ENCODE measurements at regions not wholly inside any gene's neighbourhood (a gene's known extent, or its start where the extent isn't known, plus 50 kb on each side); places are given as distances from the start of the nearest gene placed in this dataset.

GRCh38 chr3:76933245-76933644, 106.7 kb upstream of the ROBO2 start:
- H3K4ac ChIP-seq (replicated peaks; ENCODE audit: insufficient read length, low read depth, low read length) = no peak overlapping the region
- H2BK5ac ChIP-seq (ENCODE audit: low read depth, low read length) = no peak overlapping the region
- FAIRE-seq (no peak), DNase-seq (ENCODE audit: low read depth in 1 of 2, low spot score in 2 of 2) (no peak)
- H3K36me3 ChIP-seq (ENCODE audit: control insufficient read depth in 2 of 4, insufficient read depth in 4 of 4, low read length in 3 of 4) = no peaks in the 10 kb centered on the region
- WGBS, 2 experiments (ENCODE audit: extremely low coverage in 1 of 2, insufficient coverage in 1 of 2, insufficient read length in 1 of 2, insufficient replicate concordance in 2 of 2, low coverage in 1 of 2, low lambda C conversion rate in 2 of 2, missing lambda C conversion rate in 1 of 2) = 52% methylated on average over 1 of the region's 1 CpG; no CpG with 5 or more reads in 1 of the 2 experiments
- no peak overlapping the region for H2AFZ ChIP-seq (ENCODE audit: low read length)
- H3K79me2 ChIP-seq (ENCODE audit: control insufficient read depth in 1 of 2, insufficient read depth in 2 of 2, low read length in 2 of 2) = no peaks in the 10 kb centered on the region
- H2AK5ac ChIP-seq (ENCODE audit: low read depth, low read length) = no peak overlapping the region
- peaks cover 0 to 2% (median 0%) of the 10 kb centered on the region in 4 experiments; a peak in 1 of 7 replicates for H3K4me1 ChIP-seq (replicated peaks in 1 of 4; ENCODE audit: control insufficient read depth in 3 of 4, insufficient read depth in 4 of 4, low read length in 3 of 4)
- H3K14ac ChIP-seq (ENCODE audit: insufficient read length) = no peak overlapping the region
- H2BK120ac ChIP-seq (replicated peaks; ENCODE audit: low read depth, low read length) = no peak overlapping the region
- no peak overlapping the region for H3K4me3 ChIP-seq (ENCODE audit: extremely low read depth in 1 of 4, insufficient read depth in 2 of 4, low read depth in 3 of 4, low read length in 4 of 4)
- H3K27ac ChIP-seq (ENCODE audit: low read depth, low read length) = no peak overlapping the region
- no peak overlapping the region for H3K23ac ChIP-seq (ENCODE audit: insufficient read length)
- H3K79me1 ChIP-seq (ENCODE audit: low read depth, low read length) = no peaks in the 10 kb centered on the region
- no peak overlapping the region for H2BK15ac ChIP-seq (ENCODE audit: low read length)
- H4K5ac ChIP-seq (ENCODE audit: insufficient read length, low read depth, low read length) = no peak overlapping the region
- no peak overlapping the region for H2BK12ac ChIP-seq (ENCODE audit: low read depth, low read length)
- ChIA-PET CTCF (ENCODE audit: partially characterized antibody) (no interaction called here), POLR2A (ENCODE audit: partially characterized antibody) (no interaction called here)
- no peaks in the 10 kb centered on the region for H3K27me3 ChIP-seq (replicated peaks in 1 of 4; ENCODE audit: control insufficient read depth in 3 of 4, extremely low read depth in 1 of 4, insufficient read depth in 3 of 4, low read length in 3 of 4)
- no peak for TF ChIP-seq NRF1 (IDR thresholded peaks at IDR 0.05; ENCODE audit: low read depth, low read length)
- TF ChIP-seq CREB1 (IDR thresholded peaks at IDR 0.05) = no peak
- no peak for TF ChIP-seq EP300 (IDR thresholded peaks at IDR 0.05; ENCODE audit: borderline replicate concordance in 1 of 2, low read depth in 2 of 2, low read length in 2 of 2)
- no peak for TF ChIP-seq RBBP5 (IDR thresholded peaks at IDR 0.05; ENCODE audit: borderline replicate concordance, low read depth, low read length)
- no peak for TF ChIP-seq RAD21 (IDR thresholded peaks at IDR 0.05 in 1 of 2, conservative IDR thresholded peaks at IDR 0.05 in 1 of 2; ENCODE audit: low read depth in 2 of 2, low read length in 2 of 2)
- no peak for TF ChIP-seq CTCF (IDR thresholded peaks at IDR 0.05; ENCODE audit: control extremely low read depth in 1 of 3, insufficient read depth in 1 of 3, low read depth in 1 of 3, low read length in 3 of 3)
- TF ChIP-seq FOSL1 (IDR thresholded peaks at IDR 0.05; ENCODE audit: insufficient read depth, low read depth, low read length) = no peak
- no peak for TF ChIP-seq RFX5 (IDR thresholded peaks at IDR 0.05; ENCODE audit: borderline replicate concordance, low read depth, low read length)
- TF ChIP-seq GTF2F1 (IDR thresholded peaks at IDR 0.05; ENCODE audit: borderline replicate concordance, low read depth, low read length) = no peak
- TF ChIP-seq SRF (IDR thresholded peaks at IDR 0.05; ENCODE audit: low read depth, low read length) = no peak
- no peak overlapping the region for H3K56ac ChIP-seq (replicated peaks; ENCODE audit: insufficient read length, low read depth, low read length)
- no peak overlapping the region for H3K4me2 ChIP-seq (ENCODE audit: insufficient read depth in 1 of 2, low read depth in 2 of 2, low read length in 2 of 2)
- no peak overlapping the region for H2BK20ac ChIP-seq (ENCODE audit: low read length)
- H3K9ac ChIP-seq (replicated peaks in 1 of 4; ENCODE audit: extremely low read depth in 1 of 4, low read depth in 3 of 4, low read length in 3 of 4) = no peak overlapping the region
- H3K9me3 ChIP-seq (ENCODE audit: insufficient read depth in 2 of 2, low read depth in 1 of 2, low read length in 1 of 2) = no peaks in the 10 kb centered on the region
- H4K20me1 ChIP-seq (replicated peaks in 1 of 2; ENCODE audit: control insufficient read depth in 1 of 2, insufficient read depth in 2 of 2, low read length in 2 of 2) = no peaks in the 10 kb centered on the region
- H4K91ac ChIP-seq (replicated peaks; ENCODE audit: insufficient read length, low read length) = no peak overlapping the region
- no peak overlapping the region for H3K18ac ChIP-seq (ENCODE audit: extremely low read depth, low read length)
- no peak overlapping the region for H4K8ac ChIP-seq (ENCODE audit: extremely low read depth, insufficient read depth, low read length)
- no peaks in the 10 kb centered on the region for H3K23me2 ChIP-seq (ENCODE audit: low read depth, low read length)

Measured in H1 (cell line).